Non-pigmented ciliary epithelial cell (primary cell): ENCODE measurements at regions not wholly inside any gene's neighbourhood (a gene's known extent, or its start where the extent isn't known, plus 50 kb on each side); places are given as distances from the start of the nearest gene placed in this dataset.

Source experiments
- DNase-seq: peaks from one replicate; pipeline ENCODE4 v3.0.0-alpha.2; 2010; ENCODE audit warnings: low read depth

DNA sequence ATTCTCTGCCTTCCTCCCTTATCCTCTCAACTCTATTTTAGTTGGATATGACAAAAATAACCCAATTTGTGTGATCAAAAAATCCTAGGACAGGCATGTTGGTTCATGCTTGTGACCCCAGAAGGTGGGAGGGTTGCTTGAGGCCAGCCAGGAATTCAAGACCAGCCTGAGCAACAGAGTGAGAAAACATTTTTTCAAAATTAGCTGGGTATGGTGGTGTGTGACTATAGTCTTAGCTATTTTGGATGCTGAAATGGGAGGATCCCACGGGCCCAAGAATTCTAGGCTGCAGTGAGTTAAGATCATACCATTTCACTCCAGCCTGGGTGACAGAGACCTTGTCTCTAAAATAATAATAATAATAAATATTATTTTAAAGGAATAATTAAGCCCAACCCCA lies 1383.1 kb upstream of the ADGRL2 start:
- peak; percentile 30 for DNase-seq

DNA sequence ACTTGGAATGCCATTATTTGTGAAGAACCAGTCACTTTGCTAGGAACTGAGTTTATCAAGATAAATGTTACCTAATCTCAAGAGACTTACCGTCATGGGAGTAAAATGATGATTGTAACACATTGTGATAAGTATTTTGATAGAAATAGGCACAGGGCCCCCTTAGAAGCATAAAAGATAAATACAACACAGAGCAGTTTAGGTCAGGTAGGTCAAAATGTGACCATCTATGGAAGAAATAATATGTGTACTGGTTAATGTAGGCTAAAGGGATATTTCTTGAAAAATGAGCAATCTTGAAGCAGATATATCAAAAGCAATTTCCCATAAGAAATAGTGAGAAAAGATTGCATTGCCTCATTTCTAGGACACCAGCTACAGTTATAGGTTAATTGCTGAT lies 1386.8 kb upstream of the ADGRL2 start:
- no peak for DNase-seq

GRCh38 chr1:80410233-80410632 lies 1390.5 kb upstream of the ADGRL2 start:
- no peak for DNase-seq

- no peak for DNase-seq
These were observed 1397.0 kb upstream of the ADGRL4 start for GRCh38 chr1:80403471-80403893.

DNA sequence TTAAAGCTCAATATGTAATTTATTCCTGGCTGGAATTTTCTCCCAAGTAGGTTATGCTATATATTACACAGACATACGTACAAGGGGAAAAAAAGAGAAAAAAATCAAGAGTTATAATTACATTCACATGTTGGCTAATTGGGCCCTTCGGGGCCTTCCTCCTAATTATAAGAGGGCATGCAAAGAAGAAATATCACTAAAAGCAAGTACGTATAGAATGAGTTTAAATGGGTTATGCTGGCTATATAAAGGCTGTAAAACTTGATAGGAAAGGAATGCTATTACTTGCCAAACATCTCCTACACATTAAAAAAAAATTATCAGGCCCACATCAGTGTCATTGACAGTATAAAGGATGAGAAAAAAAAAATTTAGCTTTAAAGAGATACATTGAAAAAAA lies 1396.1 kb upstream of the ADGRL4 start:
- DNase-seq = no peak

DNA sequence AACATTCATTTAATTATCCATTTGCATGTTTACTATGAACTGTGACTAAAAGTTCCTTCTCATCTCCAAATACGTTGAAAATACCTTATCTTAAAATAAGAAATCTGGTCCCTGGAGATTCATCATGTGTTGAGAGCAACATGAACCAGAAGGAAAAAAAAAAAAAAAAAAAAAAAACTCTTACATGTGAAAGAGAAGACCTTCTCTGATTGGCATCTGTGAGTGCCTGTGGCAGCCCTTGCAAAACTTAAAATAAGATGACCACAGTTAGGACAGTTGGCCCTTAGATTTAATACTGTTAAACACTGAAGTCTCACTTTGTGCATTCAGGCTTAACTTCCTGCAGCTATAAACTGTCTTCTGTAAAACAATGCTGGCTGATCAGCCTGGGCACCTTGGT lies 1395.2 kb upstream of the ADGRL4 start:
- no peak for DNase-seq

- no peak for DNase-seq
These were observed 1386.0 kb upstream of the ADGRL4 start for GRCh38 chr1:80392529-80392928.

- DNase-seq = no peak
These were observed 1379.1 kb upstream of the ADGRL4 start for GRCh38 chr1:80385650-80386049.

DNA sequence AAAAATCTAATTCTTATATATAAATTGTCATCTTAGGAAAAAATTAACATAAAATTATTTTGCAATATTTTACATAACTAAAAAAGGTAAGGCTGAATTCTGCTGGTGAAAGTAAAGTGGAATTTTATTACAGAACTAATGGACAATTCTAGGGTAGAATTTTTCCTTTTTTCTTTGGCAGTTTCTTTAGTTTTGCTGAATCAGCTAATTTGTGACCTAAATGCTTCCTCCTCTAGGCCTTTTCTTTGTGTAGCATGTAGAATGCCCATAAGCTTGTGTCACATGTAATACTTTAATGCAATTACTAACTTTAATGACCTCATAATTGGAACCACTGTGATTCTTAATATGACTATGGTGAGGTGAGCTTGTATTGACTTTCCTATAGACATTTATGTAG lies 1378.4 kb upstream of the ADGRL4 start:
- no peak for DNase-seq

GRCh38 chr1:80384083-80384830 lies 1377.7 kb upstream of the ADGRL4 start:
- DNase-seq = peak; percentile 68

- peak; percentile 80 for DNase-seq
These were observed 1369.1 kb upstream of the ADGRL4 start for GRCh38 chr1:80375662-80376061.

- no peak for DNase-seq
These were observed 1368.6 kb upstream of the ADGRL4 start for GRCh38 chr1:80375109-80375508.

DNA sequence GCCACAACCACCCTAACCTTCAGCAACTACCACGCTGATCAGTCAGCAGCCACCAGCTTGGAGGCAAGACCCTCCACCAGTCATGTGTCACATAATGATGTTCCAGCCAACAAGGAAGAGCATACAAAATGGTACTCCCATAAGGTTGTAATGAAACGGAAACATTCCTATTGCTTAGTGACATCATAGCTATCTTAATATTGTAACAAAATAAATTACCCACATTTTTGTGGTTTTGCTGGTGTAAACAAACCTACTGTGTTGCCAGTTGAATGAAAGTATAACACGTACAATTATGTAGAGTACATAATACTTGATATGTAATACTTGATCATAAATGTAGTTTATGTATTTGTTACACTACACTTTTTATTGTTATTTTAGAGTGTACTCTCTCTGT lies 1363.2 kb upstream of the ADGRL4 start:
- DNase-seq = no peak

DNA sequence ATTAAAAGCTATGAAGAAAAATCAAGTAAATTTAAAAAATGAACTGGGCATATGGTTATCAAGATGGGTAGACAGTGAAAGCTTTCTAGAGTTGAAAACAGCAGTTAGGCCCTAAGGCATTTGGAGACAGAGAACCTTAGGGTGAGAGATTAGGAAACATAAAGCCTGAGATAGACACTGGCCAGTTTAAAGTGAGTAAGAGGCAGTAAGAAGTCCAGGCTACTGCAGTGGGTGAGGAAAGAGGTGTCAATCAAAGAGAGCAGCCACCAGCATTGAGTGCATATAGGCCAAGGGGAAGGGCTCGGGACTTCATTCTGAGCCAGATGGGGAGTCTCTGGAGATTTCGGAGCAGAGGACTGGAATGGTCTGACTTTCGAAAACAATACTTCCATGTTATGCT lies 1360.5 kb upstream of the ADGRL4 start:
- DNase-seq = no peak

DNA sequence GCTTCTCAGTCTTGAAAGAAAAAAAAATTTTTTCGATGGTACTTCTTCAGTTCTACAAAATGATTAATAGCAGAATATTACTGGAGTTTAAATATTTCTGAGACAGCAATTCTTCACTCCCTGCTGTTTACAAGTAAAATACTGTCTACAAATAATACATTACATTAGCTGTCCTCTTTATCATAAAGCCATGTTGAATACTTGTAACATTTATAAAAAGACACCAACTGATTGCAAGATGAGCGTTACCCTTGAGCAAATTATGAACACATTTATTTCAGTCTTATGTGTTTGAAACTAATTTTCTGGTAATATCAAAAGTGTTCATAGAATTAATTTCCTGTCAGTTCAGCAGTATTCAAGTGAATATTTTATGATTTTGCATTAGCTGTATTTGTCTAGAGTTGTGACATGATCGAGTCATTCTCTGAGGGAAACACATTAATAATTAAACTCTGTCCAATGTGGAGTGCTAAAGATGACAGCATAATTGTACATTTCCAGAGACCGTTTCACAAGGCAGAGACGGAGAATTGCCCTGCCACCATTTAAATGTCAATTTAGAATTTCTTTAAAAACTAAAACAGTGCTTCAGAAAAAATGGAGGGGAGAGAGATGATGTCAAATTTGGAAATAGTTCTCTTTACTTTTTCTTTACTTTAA lies 1359.0 kb upstream of the ADGRL4 start:
- DNase-seq = no peak

DNA sequence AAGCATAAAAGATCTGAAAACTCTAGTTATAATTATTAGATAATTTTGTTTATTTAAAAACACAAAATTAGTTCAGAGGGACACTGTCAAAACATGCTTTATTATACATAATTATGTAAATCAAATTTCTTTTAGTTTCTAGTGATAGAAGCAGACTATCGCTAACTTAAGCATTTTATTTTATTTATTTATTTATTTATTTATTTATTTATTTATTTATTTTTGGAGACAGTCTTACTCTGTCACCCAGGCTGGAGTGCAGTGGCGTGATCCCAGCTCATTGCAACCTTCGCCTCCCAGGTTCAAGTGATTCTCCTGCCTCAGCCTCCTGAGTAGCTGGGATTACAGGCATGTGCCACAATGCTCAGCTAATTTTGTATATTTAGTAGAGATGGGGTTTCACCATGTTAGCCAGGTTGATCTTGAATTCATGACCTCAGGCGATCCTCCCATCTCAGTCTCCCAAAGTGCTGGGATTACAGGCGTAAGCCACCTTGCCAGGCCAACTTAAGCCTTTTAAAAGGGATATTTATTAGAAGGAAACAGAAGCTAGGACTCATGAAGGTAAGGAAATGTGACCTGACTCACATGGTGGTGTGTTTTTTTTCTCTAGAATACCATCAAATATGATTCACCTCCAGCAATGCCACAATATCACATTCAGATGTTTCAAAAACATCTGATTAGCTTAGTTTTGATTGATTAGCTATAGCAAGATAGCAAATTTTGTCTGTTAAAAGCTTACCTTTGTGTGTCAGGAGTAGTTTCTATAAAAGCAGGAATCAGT lies 1357.4 kb upstream of the ADGRL4 start:
- no peak for DNase-seq

DNA sequence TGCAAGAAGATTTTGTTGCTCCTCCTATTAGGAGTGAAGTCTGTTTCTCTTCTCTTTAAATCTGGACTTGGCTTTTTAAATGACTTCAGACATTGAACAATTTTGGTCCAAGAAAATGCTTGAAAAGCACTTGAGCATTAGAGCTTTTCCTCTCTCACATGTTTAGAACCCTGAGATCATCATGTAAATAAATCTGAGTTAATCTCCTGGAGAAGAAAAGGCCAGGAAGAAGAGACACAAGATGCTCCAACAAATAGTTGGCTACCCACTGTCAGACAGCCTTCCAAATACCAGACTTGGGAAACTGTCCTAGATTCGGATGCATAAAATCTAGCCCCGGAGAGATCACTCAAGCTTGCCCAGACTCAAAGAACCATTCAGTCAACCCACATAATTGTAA lies 1353.1 kb upstream of the ADGRL4 start:
- DNase-seq = no peak

GRCh38 chr1:80349218-80349617 lies 1342.7 kb upstream of the ADGRL4 start:
- no peak for DNase-seq

- DNase-seq = no peak
These were observed 1334.5 kb upstream of the ADGRL4 start for GRCh38 chr1:80341021-80341420.

- no peak for DNase-seq
These were observed 1311.6 kb upstream of the ADGRL4 start for GRCh38 chr1:80318108-80318507.

GRCh38 chr1:80310703-80311245 lies 1304.2 kb upstream of the ADGRL4 start:
- DNase-seq = no peak

- DNase-seq = no peak
These were observed 1298.9 kb upstream of the ADGRL4 start for GRCh38 chr1:80305466-80305865.

DNA sequence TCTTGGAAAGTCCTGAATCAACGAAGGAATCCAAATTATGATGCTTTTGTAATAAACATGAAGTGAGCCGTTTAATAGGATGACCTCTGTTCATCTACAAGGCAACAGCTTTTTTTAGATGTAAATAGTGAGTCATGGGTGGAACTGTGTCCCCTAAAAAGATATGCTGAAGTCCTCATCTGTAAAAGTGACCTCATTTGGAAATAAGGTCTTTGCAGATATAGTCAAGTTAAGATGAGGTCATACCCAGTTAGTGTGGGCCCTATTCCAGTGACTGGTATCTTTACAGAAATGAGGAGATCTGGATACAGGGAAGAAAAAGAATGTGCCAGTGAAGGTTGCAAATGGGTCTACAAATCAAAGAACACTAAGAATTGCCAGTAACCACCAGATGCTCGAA lies 1287.3 kb upstream of the ADGRL4 start:
- DNase-seq = no peak
